Kidney (tissue), 13 donors: ENCODE measurements at regions not wholly inside any gene's neighbourhood (a gene's known extent, or its start where the extent isn't known, plus 50 kb on each side); places are given as distances from the start of the nearest gene placed in this dataset.

Experiments
- DNase-seq, 5 donors: peaks; one replicate each; pipeline ENCODE4 v3.0.0-alpha.2; 2013 to 2020
- FAIRE-seq: peaks from 2 replicates; lab custom pipeline; 2012; peaks lifted over from hg19 to GRCh38; lab: Jason Lieb, UNC
- H3K27ac ChIP-seq, 2 donors: one replicate each; pipeline ENCODE4 v1.7.0; 2013; ENCODE audit warnings: low read depth in 2 of 2, low read length in 2 of 2, inconsistent platforms in 1 of 2
- H3K27me3 ChIP-seq: one replicate; pipeline ENCODE4 v1.7.1; 2013; ENCODE audit warnings: low read length, inconsistent platforms; ENCODE audit not compliant: control insufficient read depth, insufficient read depth
- H3K36me3 ChIP-seq, 3 donors: one replicate each; pipeline versions ENCODE4 v1.7.0 to v1.7.1; 2013; ENCODE audit warnings: low read length in 3 of 3, control low read depth in 1 of 3, inconsistent platforms in 1 of 3; ENCODE audit not compliant: insufficient read depth in 3 of 3, control insufficient read depth in 2 of 3
- H3K4me1 ChIP-seq, 3 donors: one replicate each; pipeline versions ENCODE4 v1.7.0 to v1.7.1; 2013; ENCODE audit warnings: low read length in 3 of 3, inconsistent platforms in 1 of 3, low read depth in 1 of 3; ENCODE audit not compliant: control insufficient read depth in 2 of 3, insufficient read depth in 2 of 3
- H3K4me3 ChIP-seq, 3 donors: one replicate each; pipeline versions ENCODE4 v1.7.0 to v1.8.1; 2013; ENCODE audit warnings: low read length in 3 of 3, control low read depth in 1 of 3, inconsistent platforms in 1 of 3
- H3K9ac ChIP-seq, 3 donors: one replicate each; pipeline versions ENCODE4 v1.7.0 to v1.7.1; 2013; ENCODE audit warnings: low read length in 3 of 3, control low read depth in 1 of 3, inconsistent platforms in 1 of 3
- H3K9me3 ChIP-seq, 3 donors: one replicate each; pipeline versions ENCODE4 v1.7.0 to v1.7.1; 2013; ENCODE audit warnings: low read length in 3 of 3, control low read depth in 1 of 3, inconsistent platforms in 1 of 3; ENCODE audit not compliant: control insufficient read depth in 2 of 3, insufficient read depth in 1 of 3
- intact Hi-C: fragments of 100-400 bp; cut with DNase I; formaldehyde crosslinking; loops from one replicate; pipeline ENCODE4 v1.11.1; 2022
- TF ChIP-seq, protein P1 (sequence below): IDR thresholded peaks from 3 replicates; pipeline ENCODE4 v1.5.1; 2012; ENCODE audit warnings: mild to moderate bottlenecking, moderate library complexity, borderline replicate concordance; ENCODE audit not compliant: insufficient read depth; ENCODE audit errors: extremely low read depth
- donor health status: control.
- donor health status: control.
- donor health status: control.
- donor health status: control.
- donor health status: control.
- donor health status: DM: yes; HTN: yes; CAD: no.
- donor health status: Normal renal cell carcinoma (clear cell type).

DNA sequence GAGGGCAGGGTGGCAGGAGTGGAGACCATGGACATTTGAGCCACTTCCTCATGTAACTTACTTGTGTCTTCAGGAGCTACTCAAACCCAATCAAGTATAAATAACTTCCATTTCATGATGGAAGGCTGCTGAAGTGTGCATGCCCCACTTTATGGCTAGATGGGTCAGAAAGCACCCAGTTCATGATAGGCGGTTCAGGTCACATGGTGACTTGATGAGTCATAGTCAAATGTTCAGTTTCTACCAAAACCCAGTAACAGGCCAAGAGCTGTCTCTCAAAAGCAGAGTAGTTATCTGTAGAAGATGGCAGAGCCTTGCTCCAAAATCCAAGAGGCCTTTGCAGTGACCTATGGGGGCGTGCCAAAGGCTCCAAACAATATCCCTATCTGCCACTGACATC, 133.7 kb upstream of the TENT5A start:
- TF ChIP-seq, protein P1, sequence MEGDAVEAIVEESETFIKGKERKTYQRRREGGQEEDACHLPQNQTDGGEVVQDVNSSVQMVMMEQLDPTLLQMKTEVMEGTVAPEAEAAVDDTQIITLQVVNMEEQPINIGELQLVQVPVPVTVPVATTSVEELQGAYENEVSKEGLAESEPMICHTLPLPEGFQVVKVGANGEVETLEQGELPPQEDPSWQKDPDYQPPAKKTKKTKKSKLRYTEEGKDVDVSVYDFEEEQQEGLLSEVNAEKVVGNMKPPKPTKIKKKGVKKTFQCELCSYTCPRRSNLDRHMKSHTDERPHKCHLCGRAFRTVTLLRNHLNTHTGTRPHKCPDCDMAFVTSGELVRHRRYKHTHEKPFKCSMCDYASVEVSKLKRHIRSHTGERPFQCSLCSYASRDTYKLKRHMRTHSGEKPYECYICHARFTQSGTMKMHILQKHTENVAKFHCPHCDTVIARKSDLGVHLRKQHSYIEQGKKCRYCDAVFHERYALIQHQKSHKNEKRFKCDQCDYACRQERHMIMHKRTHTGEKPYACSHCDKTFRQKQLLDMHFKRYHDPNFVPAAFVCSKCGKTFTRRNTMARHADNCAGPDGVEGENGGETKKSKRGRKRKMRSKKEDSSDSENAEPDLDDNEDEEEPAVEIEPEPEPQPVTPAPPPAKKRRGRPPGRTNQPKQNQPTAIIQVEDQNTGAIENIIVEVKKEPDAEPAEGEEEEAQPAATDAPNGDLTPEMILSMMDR: no peak
- Histone ChIP-seq H3K9ac (no peak overlapping the region), H3K27ac (no peak overlapping the region), H3K4me1 (no peaks in the 10 kb centered on the region), H3K27me3 (no peaks in the 10 kb centered on the region), H3K4me3 (no peak overlapping the region), H3K36me3 (no peaks in the 10 kb centered on the region), H3K9me3 (no peaks in the 10 kb centered on the region)
- DNase-seq: no peak
- intact Hi-C loops: no loop called here
- FAIRE-seq: no peak

GRCh38 chr6:81881660-81882059, 129.2 kb upstream of the TENT5A start:
- DNase-seq: no peak
- H3K9me3 ChIP-seq: no peaks in the 10 kb centered on the region
- intact Hi-C loops: no loop called here
- no peak overlapping the region for H3K4me3 ChIP-seq
- H3K36me3 ChIP-seq: no peaks in the 10 kb centered on the region
- no peak overlapping the region for H3K9ac ChIP-seq
- H3K4me1 ChIP-seq: no peaks in the 10 kb centered on the region
- H3K27me3 ChIP-seq: no peaks in the 10 kb centered on the region
- FAIRE-seq: no peak
- H3K27ac ChIP-seq: no peak overlapping the region
- TF ChIP-seq, protein P1: no peak

DNA sequence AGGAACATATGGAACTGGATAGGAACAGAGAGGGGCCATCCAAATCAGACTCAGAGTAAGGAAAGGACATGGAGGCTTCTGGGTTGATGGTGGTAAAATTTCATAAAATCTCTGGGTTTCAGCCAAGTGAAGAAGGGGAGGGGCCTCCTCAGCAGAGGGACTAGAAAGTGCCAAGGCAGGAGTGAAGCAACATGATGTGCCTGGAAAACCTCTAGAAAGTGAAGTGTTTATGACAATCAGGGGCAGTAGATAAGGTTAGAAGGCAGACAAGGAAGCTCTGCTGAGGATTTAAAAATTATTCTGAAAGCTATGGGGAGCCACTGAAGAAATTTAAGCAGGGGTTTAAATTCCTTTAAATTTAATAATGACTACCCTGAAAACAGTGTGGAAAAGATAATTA, 126.0 kb upstream of the TENT5A start:
- Histone ChIP-seq H3K4me1 (no peaks in the 10 kb centered on the region), H3K36me3 (no peaks in the 10 kb centered on the region), H3K27ac (no peak overlapping the region), H3K27me3 (no peaks in the 10 kb centered on the region), H3K4me3 (no peak overlapping the region), H3K9ac (no peak overlapping the region), H3K9me3 (no peaks in the 10 kb centered on the region)
- DNase-seq (no peak), FAIRE-seq (no peak)
- intact Hi-C loops: no loop called here
- TF ChIP-seq, protein P1: no peak

- Histone ChIP-seq H3K27ac (no peak overlapping the region), H3K27me3 (no peaks in the 10 kb centered on the region), H3K4me1 (no peaks in the 10 kb centered on the region), H3K36me3 (no peaks in the 10 kb centered on the region), H3K9me3 (no peaks in the 10 kb centered on the region), H3K9ac (no peak overlapping the region), H3K4me3 (no peak overlapping the region)
- DNase-seq: no peak
- intact Hi-C loops: no loop called here
- TF ChIP-seq, protein P1: no peak
- FAIRE-seq: no peak
These were observed 124.5 kb upstream of the TENT5A start for GRCh38 chr6:81876971-81877370.
